ENCODE measurements at regions not wholly inside any gene's neighbourhood (a gene's known extent, or its start where the extent isn't known, plus 50 kb on each side); places are given as distances from the start of the nearest gene placed in this dataset.

DNA sequence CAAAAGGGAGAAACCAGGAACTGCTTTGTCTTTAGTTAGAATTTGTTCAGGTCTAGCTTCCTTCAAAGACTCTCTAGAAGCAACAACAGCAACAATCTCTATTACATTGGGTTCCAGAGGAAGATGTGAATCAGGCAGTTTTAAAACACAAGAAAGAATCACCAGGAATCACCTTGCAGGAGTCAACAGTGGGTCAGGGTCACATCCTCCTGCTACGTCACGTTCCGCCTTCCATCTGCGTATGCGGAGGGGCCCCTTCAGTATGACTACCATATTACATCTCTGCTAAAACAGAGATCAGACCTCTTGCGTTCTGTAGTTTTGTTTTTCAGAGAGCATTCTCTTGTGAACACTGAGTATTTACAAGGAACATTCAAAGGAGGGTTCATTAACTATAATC, 147.8 kb upstream of the STARD13 start:
- Histone ChIP-seq H3K27ac (ENCODE audit: low read length) (no peak overlapping the region), H3K4me1 (ENCODE audit: low read length) (no peaks in the 10 kb centered on the region), H3K4me2 (ENCODE audit: low read length) (no peak overlapping the region), H3K4me3 (ENCODE audit: low read length) (no peak overlapping the region), H3K36me3 (replicated peaks; ENCODE audit: low read depth, low read length) (no peaks in the 10 kb centered on the region), H2AFZ (ENCODE audit: low read depth, low read length) (no peak overlapping the region), H3K9me3 (ENCODE audit: insufficient read depth, low read length) (no peaks in the 10 kb centered on the region), H3K27me3 (ENCODE audit: low read depth, low read length) (no peaks in the 10 kb centered on the region), H3K79me2 (ENCODE audit: low read length) (no peaks in the 10 kb centered on the region), H3K9ac (ENCODE audit: low read length) (no peak overlapping the region), H4K20me1 (ENCODE audit: insufficient read depth, low read length) (no peaks in the 10 kb centered on the region)
- TF ChIP-seq, protein P1, sequence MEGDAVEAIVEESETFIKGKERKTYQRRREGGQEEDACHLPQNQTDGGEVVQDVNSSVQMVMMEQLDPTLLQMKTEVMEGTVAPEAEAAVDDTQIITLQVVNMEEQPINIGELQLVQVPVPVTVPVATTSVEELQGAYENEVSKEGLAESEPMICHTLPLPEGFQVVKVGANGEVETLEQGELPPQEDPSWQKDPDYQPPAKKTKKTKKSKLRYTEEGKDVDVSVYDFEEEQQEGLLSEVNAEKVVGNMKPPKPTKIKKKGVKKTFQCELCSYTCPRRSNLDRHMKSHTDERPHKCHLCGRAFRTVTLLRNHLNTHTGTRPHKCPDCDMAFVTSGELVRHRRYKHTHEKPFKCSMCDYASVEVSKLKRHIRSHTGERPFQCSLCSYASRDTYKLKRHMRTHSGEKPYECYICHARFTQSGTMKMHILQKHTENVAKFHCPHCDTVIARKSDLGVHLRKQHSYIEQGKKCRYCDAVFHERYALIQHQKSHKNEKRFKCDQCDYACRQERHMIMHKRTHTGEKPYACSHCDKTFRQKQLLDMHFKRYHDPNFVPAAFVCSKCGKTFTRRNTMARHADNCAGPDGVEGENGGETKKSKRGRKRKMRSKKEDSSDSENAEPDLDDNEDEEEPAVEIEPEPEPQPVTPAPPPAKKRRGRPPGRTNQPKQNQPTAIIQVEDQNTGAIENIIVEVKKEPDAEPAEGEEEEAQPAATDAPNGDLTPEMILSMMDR (IDR thresholded peaks at IDR 0.05; ENCODE audit: low read depth, low read length), result no peak

DNA sequence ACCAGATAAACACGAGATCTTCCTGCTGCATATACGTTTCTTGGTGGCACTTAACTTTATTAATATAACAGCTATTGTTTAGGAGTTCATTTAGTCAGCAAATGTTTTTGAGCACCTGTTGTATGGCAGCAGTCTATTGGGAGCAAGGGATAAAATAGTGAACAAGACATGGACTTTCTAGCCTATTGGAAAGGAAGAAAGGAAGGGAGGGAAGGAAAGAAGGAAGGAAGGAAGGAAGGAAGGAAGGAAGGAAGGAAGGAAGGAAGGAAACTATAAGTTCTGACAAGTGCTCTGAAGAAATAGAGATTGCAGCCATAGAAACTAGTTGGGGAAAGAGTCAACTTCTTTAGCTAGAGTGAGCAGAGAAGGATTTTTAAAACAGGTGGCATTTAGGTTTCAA, 149.1 kb upstream of the STARD13 start:
- Histone ChIP-seq H3K36me3 (replicated peaks; ENCODE audit: low read depth, low read length) (no peaks in the 10 kb centered on the region), H3K4me3 (ENCODE audit: low read length) (no peak overlapping the region), H4K20me1 (ENCODE audit: insufficient read depth, low read length) (no peaks in the 10 kb centered on the region), H3K79me2 (ENCODE audit: low read length) (no peaks in the 10 kb centered on the region), H2AFZ (ENCODE audit: low read depth, low read length) (no peak overlapping the region), H3K9me3 (ENCODE audit: insufficient read depth, low read length) (no peaks in the 10 kb centered on the region), H3K9ac (ENCODE audit: low read length) (no peak overlapping the region), H3K4me1 (ENCODE audit: low read length) (no peaks in the 10 kb centered on the region), H3K4me2 (ENCODE audit: low read length) (no peak overlapping the region), H3K27ac (ENCODE audit: low read length) (no peak overlapping the region), H3K27me3 (ENCODE audit: low read depth, low read length) (no peaks in the 10 kb centered on the region)
- TF ChIP-seq EZH2phosphoT487 (IDR thresholded peaks at IDR 0.05; ENCODE audit: low read depth), result no peak
- TF ChIP-seq, protein P1 (IDR thresholded peaks at IDR 0.05; ENCODE audit: low read depth, low read length), result no peak

DNA sequence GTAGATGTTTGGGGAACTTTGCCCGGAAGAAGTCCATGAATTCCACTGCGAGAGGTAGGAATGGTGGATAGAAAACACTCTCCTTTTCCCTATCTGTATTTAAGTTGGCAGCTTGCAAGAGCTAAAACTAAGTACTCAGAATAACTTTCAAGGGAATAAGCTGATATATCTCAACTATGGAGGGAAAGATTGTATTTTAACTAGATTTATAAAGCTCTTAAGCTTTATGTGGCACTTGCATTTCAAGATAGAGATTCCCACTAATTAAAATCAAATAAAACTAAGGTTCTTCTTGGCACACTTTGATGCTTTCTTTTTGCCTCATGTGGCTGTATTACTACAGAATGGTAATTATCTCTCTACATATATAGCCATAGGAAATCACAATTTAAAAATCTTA, 149.7 kb upstream of the STARD13 start:
- H3K27me3 ChIP-seq (ENCODE audit: low read depth, low read length), result no peaks in the 10 kb centered on the region
- no peak overlapping the region for H3K27ac ChIP-seq (ENCODE audit: low read length)
- TF ChIP-seq, protein P1 (IDR thresholded peaks at IDR 0.05; ENCODE audit: low read depth, low read length), result no peak
- TF ChIP-seq EZH2phosphoT487 (IDR thresholded peaks at IDR 0.05; ENCODE audit: low read depth), result no peak
- H3K79me2 ChIP-seq (ENCODE audit: low read length), result no peaks in the 10 kb centered on the region
- no peaks in the 10 kb centered on the region for H3K36me3 ChIP-seq (replicated peaks; ENCODE audit: low read depth, low read length)
- H3K9me3 ChIP-seq (ENCODE audit: insufficient read depth, low read length), result no peaks in the 10 kb centered on the region
- H4K20me1 ChIP-seq (ENCODE audit: insufficient read depth, low read length), result no peaks in the 10 kb centered on the region
- H3K9ac ChIP-seq (ENCODE audit: low read length), result no peak overlapping the region
- H3K4me3 ChIP-seq (ENCODE audit: low read length), result no peak overlapping the region
- no peak overlapping the region for H2AFZ ChIP-seq (ENCODE audit: low read depth, low read length)
- H3K4me2 ChIP-seq (ENCODE audit: low read length), result no peak overlapping the region
- no peaks in the 10 kb centered on the region for H3K4me1 ChIP-seq (ENCODE audit: low read length)

DNA sequence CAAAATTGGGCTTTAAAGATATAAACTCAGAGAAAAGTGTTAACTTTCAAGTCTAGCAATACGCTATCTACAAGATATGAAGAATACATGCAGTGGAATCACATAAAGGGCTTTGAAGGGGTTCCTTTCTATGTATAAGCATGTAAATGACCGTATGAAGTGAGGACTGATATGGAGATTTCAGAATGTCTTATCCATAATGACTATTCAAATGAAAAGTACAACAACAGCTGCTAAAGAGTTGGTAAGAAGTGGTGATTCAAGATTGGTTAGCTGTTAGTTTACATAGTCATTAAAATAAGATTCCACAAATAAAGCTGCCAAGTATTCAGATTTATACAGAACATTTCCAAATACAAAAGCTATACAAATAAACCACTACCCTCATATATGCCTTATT, 153.4 kb upstream of the STARD13 start:
- no peaks in the 10 kb centered on the region for H3K9me3 ChIP-seq (ENCODE audit: insufficient read depth, low read length)
- H3K9ac ChIP-seq (ENCODE audit: low read length), result no peak overlapping the region
- TF ChIP-seq EZH2phosphoT487 (IDR thresholded peaks at IDR 0.05; ENCODE audit: low read depth), result no peak
- TF ChIP-seq, protein P1 (IDR thresholded peaks at IDR 0.05; ENCODE audit: low read depth, low read length), result no peak
- no peak overlapping the region for H3K4me2 ChIP-seq (ENCODE audit: low read length)
- no peaks in the 10 kb centered on the region for H3K36me3 ChIP-seq (replicated peaks; ENCODE audit: low read depth, low read length)
- no peaks in the 10 kb centered on the region for H3K27me3 ChIP-seq (ENCODE audit: low read depth, low read length)
- H3K4me3 ChIP-seq (ENCODE audit: low read length), result no peak overlapping the region
- H4K20me1 ChIP-seq (ENCODE audit: insufficient read depth, low read length), result no peaks in the 10 kb centered on the region
- H3K4me1 ChIP-seq (ENCODE audit: low read length), result no peaks in the 10 kb centered on the region
- no peak overlapping the region for H2AFZ ChIP-seq (ENCODE audit: low read depth, low read length)
- H3K79me2 ChIP-seq (ENCODE audit: low read length), result no peaks in the 10 kb centered on the region
- no peak overlapping the region for H3K27ac ChIP-seq (ENCODE audit: low read length)
